ENCODE measurements at regions not wholly inside any gene's neighbourhood (a gene's known extent, or its start where the extent isn't known, plus 50 kb on each side); places are given as distances from the start of the nearest gene placed in this dataset.

GRCh38 chr3:151955356-151955755 lies 81.9 kb downstream of the SUCNR1 start:
- no peak overlapping the region for H3K4me2 ChIP-seq (ENCODE audit: low read depth, low read length, poor library complexity, severe bottlenecking)

GRCh38 chr3:151960961-151961580 lies 87.6 kb downstream of the SUCNR1 start:
- Histone ChIP-seq H3F3A (ENCODE audit: low read depth) (no peaks in the 10 kb centered on the region), H3K36me3 (ENCODE audit: insufficient read depth, low read length) (no peaks in the 10 kb centered on the region), H3K4me1 (ENCODE audit: insufficient read depth, low read length, poor library complexity, severe bottlenecking) (no peaks in the 10 kb centered on the region), H3K4me3 (ENCODE audit: low read length, poor library complexity, severe bottlenecking) (no peak overlapping the region), H3K4me2 (ENCODE audit: low read depth, low read length, poor library complexity, severe bottlenecking) (no peak overlapping the region), H3K9ac (ENCODE audit: low read depth, low read length, poor library complexity, severe bottlenecking) (no peak overlapping the region), H3K9me3 (ENCODE audit: insufficient read depth, low read depth, low read length) (no peaks in the 10 kb centered on the region), H3K27me3 (ENCODE audit: insufficient read depth, low read length, poor library complexity, severe bottlenecking) (no peaks in the 10 kb centered on the region), H3K79me2 (ENCODE audit: insufficient read depth, low read length) (no peaks in the 10 kb centered on the region), H2AFZ (ENCODE audit: low read length) (no peak overlapping the region), H3K9me2 (replicated peaks; ENCODE audit: low read depth, low read length) (no peaks in the 10 kb centered on the region), H4K20me1 (ENCODE audit: insufficient read depth, low read length, poor library complexity, severe bottlenecking) (no peaks in the 10 kb centered on the region)
- TF ChIP-seq EZH2phosphoT487 (IDR thresholded peaks at IDR 0.05; ENCODE audit: borderline replicate concordance) (no peak), CTCF (conservative IDR thresholded peaks at IDR 0.05; ENCODE audit: low read length) (no peak)

More at GRCh38 chr3:151955356-151955755, 81.9 kb downstream of the SUCNR1 start:
- no peaks in the 10 kb centered on the region for H3K9me2 ChIP-seq (replicated peaks; ENCODE audit: low read depth, low read length)
- no peak overlapping the region for H3K4me3 ChIP-seq (ENCODE audit: low read length, poor library complexity, severe bottlenecking)
- no peaks in the 10 kb centered on the region for H3K36me3 ChIP-seq (ENCODE audit: insufficient read depth, low read length)
- H3K9me3 ChIP-seq (ENCODE audit: insufficient read depth, low read depth, low read length): no peaks in the 10 kb centered on the region
- no peaks in the 10 kb centered on the region for H3K79me2 ChIP-seq (ENCODE audit: insufficient read depth, low read length)
- no peaks in the 10 kb centered on the region for H3K27me3 ChIP-seq (ENCODE audit: insufficient read depth, low read length, poor library complexity, severe bottlenecking)
- no peaks in the 10 kb centered on the region for H4K20me1 ChIP-seq (ENCODE audit: insufficient read depth, low read length, poor library complexity, severe bottlenecking)
- H3K4me1 ChIP-seq (ENCODE audit: insufficient read depth, low read length, poor library complexity, severe bottlenecking): no peaks in the 10 kb centered on the region
- H3F3A ChIP-seq (ENCODE audit: low read depth): no peaks in the 10 kb centered on the region
- TF ChIP-seq EZH2phosphoT487 (IDR thresholded peaks at IDR 0.05; ENCODE audit: borderline replicate concordance) (no peak), CTCF (conservative IDR thresholded peaks at IDR 0.05; ENCODE audit: low read length) (no peak)
- no peak overlapping the region for H3K9ac ChIP-seq (ENCODE audit: low read depth, low read length, poor library complexity, severe bottlenecking)
- peak overlapping the region; percentile 53; the same call in 1 of the 2 replicates for H2AFZ ChIP-seq (ENCODE audit: low read length)

- Histone ChIP-seq H2AFZ (ENCODE audit: low read length) (no peak overlapping the region), H3K4me2 (ENCODE audit: low read depth, low read length, poor library complexity, severe bottlenecking) (no peak overlapping the region), H3F3A (ENCODE audit: low read depth) (no peaks in the 10 kb centered on the region), H3K79me2 (ENCODE audit: insufficient read depth, low read length) (no peaks in the 10 kb centered on the region), H3K36me3 (ENCODE audit: insufficient read depth, low read length) (no peaks in the 10 kb centered on the region), H3K9me3 (ENCODE audit: insufficient read depth, low read depth, low read length) (no peaks in the 10 kb centered on the region), H4K20me1 (ENCODE audit: insufficient read depth, low read length, poor library complexity, severe bottlenecking) (no peaks in the 10 kb centered on the region), H3K9ac (ENCODE audit: low read depth, low read length, poor library complexity, severe bottlenecking) (no peak overlapping the region), H3K4me3 (ENCODE audit: low read length, poor library complexity, severe bottlenecking) (no peak overlapping the region), H3K27me3 (ENCODE audit: insufficient read depth, low read length, poor library complexity, severe bottlenecking) (no peaks in the 10 kb centered on the region), H3K9me2 (replicated peaks; ENCODE audit: low read depth, low read length) (no peaks in the 10 kb centered on the region), H3K4me1 (ENCODE audit: insufficient read depth, low read length, poor library complexity, severe bottlenecking) (no peaks in the 10 kb centered on the region)
- TF ChIP-seq CTCF (conservative IDR thresholded peaks at IDR 0.05; ENCODE audit: low read length) (no peak), EZH2phosphoT487 (IDR thresholded peaks at IDR 0.05; ENCODE audit: borderline replicate concordance) (no peak)
Observed at GRCh38 chr3:151962352-151962751, 88.9 kb downstream of the SUCNR1 start.

All from Loucy (cell line).